ENCODE measurements at regions not wholly inside any gene's neighbourhood (a gene's known extent, or its start where the extent isn't known, plus 50 kb on each side); places are given as distances from the start of the nearest gene placed in this dataset.

- no peak overlapping the region for H3K4me3 ChIP-seq (ENCODE audit: control insufficient read depth, low read depth, low read length)
- no peak for TF ChIP-seq CTCF (IDR thresholded peaks at IDR 0.05; ENCODE audit: control insufficient read depth, insufficient read depth, low read depth, low read length, missing control alignments)
- no peak for DNase-seq (ENCODE audit: low read depth)
Measured at GRCh38 chr11:42543844-42544419, 767.9 kb upstream of the API5 start.

- no peak for DNase-seq (ENCODE audit: low read depth)
- no peak overlapping the region for H3K4me3 ChIP-seq (ENCODE audit: control insufficient read depth, low read depth, low read length)
Measured at GRCh38 chr11:42544726-42545125, 767.1 kb upstream of the API5 start.

GRCh38 chr11:42545954-42546353 is 765.8 kb upstream of the API5 start:
- TF ChIP-seq CTCF (IDR thresholded peaks at IDR 0.05; ENCODE audit: control insufficient read depth, insufficient read depth, low read depth, low read length, missing control alignments) = no peak
- H3K4me3 ChIP-seq (ENCODE audit: control insufficient read depth, low read depth, low read length) = no peak overlapping the region
- no peak for DNase-seq (ENCODE audit: low read depth)

More at GRCh38 chr11:42544726-42545125, 767.1 kb upstream of the API5 start:
- no peak for TF ChIP-seq CTCF (IDR thresholded peaks at IDR 0.05; ENCODE audit: control insufficient read depth, insufficient read depth, low read depth, low read length, missing control alignments)

GRCh38 chr11:42552786-42553185 is 759.0 kb upstream of the API5 start:
- no peak for TF ChIP-seq CTCF (IDR thresholded peaks at IDR 0.05; ENCODE audit: control insufficient read depth, insufficient read depth, low read depth, low read length, missing control alignments)
- DNase-seq (ENCODE audit: low read depth) = no peak
- no peak overlapping the region for H3K4me3 ChIP-seq (ENCODE audit: control insufficient read depth, low read depth, low read length)

GRCh38 chr11:42555190-42555589 is 756.6 kb upstream of the API5 start:
- no peak for TF ChIP-seq CTCF (IDR thresholded peaks at IDR 0.05; ENCODE audit: control insufficient read depth, insufficient read depth, low read depth, low read length, missing control alignments)
- H3K4me3 ChIP-seq (ENCODE audit: control insufficient read depth, low read depth, low read length) = no peak overlapping the region
- no peak for DNase-seq (ENCODE audit: low read depth)

- no peak for TF ChIP-seq CTCF (IDR thresholded peaks at IDR 0.05; ENCODE audit: control insufficient read depth, insufficient read depth, low read depth, low read length, missing control alignments)
- no peak for DNase-seq (ENCODE audit: low read depth)
- no peak overlapping the region for H3K4me3 ChIP-seq (ENCODE audit: control insufficient read depth, low read depth, low read length)
Measured at GRCh38 chr11:42571131-42571877, 740.5 kb upstream of the API5 start.

Measured in AG09309 (cell line).